ENCODE measurements at regions not wholly inside any gene's neighbourhood (a gene's known extent, or its start where the extent isn't known, plus 50 kb on each side); places are given as distances from the start of the nearest gene placed in this dataset.

GRCh38 chr14:40616579-40616978, 990.1 kb upstream of the LRFN5 start:
- no peak for DNase-seq (ENCODE audit: low spot score)
- TF ChIP-seq DNMT3B (CRISPR knock-in tag; conservative IDR thresholded peaks at IDR 0.05) (no peak), ATF1 (CRISPR knock-in tag; IDR thresholded peaks at IDR 0.05) (no peak), EEA1 (CRISPR knock-in tag; IDR thresholded peaks at IDR 0.05; ENCODE audit: borderline replicate concordance) (no peak), ELK4 (CRISPR knock-in tag; IDR thresholded peaks at IDR 0.05; ENCODE audit: borderline replicate concordance) (no peak), YEATS2 (CRISPR knock-in tag; IDR thresholded peaks at IDR 0.05; ENCODE audit: borderline replicate concordance) (no peak), GATAD2A (CRISPR knock-in tag; IDR thresholded peaks at IDR 0.05) (no peak), GABPB1 (CRISPR knock-in tag; IDR thresholded peaks at IDR 0.05) (no peak), TERF1 (CRISPR knock-in tag; IDR thresholded peaks at IDR 0.05) (no peak), MBD4 (IDR thresholded peaks at IDR 0.05; ENCODE audit: borderline replicate concordance, low read length) (no peak), ZUFSP (CRISPR knock-in tag; IDR thresholded peaks at IDR 0.05; ENCODE audit: borderline replicate concordance) (no peak), SP4 (CRISPR knock-in tag; IDR thresholded peaks at IDR 0.05) (no peak), MEIS1 (CRISPR knock-in tag; IDR thresholded peaks at IDR 0.05; ENCODE audit: borderline replicate concordance) (no peak), STAT5B (CRISPR knock-in tag; IDR thresholded peaks at IDR 0.05) (no peak), SNAPC2 (CRISPR knock-in tag; IDR thresholded peaks at IDR 0.05) (no peak), HDAC1 (CRISPR knock-in tag; IDR thresholded peaks at IDR 0.05) (no peak), ZNF431 (CRISPR knock-in tag; IDR thresholded peaks at IDR 0.05; ENCODE audit: borderline replicate concordance, low read depth) (no peak), EED (CRISPR knock-in tag; IDR thresholded peaks at IDR 0.05) (no peak)
- TF ChIP-seq, protein P1, sequence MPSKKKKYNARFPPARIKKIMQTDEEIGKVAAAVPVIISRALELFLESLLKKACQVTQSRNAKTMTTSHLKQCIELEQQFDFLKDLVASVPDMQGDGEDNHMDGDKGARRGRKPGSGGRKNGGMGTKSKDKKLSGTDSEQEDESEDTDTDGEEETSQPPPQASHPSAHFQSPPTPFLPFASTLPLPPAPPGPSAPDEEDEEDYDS (CRISPR knock-in tag; IDR thresholded peaks at IDR 0.05): no peak
- TF ChIP-seq, protein P2, sequence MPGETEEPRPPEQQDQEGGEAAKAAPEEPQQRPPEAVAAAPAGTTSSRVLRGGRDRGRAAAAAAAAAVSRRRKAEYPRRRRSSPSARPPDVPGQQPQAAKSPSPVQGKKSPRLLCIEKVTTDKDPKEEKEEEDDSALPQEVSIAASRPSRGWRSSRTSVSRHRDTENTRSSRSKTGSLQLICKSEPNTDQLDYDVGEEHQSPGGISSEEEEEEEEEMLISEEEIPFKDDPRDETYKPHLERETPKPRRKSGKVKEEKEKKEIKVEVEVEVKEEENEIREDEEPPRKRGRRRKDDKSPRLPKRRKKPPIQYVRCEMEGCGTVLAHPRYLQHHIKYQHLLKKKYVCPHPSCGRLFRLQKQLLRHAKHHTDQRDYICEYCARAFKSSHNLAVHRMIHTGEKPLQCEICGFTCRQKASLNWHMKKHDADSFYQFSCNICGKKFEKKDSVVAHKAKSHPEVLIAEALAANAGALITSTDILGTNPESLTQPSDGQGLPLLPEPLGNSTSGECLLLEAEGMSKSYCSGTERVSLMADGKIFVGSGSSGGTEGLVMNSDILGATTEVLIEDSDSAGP (CRISPR knock-in tag; IDR thresholded peaks at IDR 0.05; ENCODE audit: borderline replicate concordance): no peak
- Histone ChIP-seq H3K27me3 (ENCODE audit: control insufficient read depth in 1 of 2, insufficient read depth in 2 of 2, low read length in 2 of 2) (no peaks in the 10 kb centered on the region), H2AFZ (ENCODE audit: low read length) (no peak overlapping the region), H3K36me3 (replicated peaks in 1 of 2; ENCODE audit: control insufficient read depth in 1 of 2, insufficient read depth in 2 of 2, low read length in 2 of 2) (no peaks in the 10 kb centered on the region), H3K9ac (ENCODE audit: insufficient read depth, low read depth, low read length) (no peak overlapping the region), H3K9me3 (ENCODE audit: low read length) (peaks cover 89% of the 10 kb centered on the region), H3K4me2 (ENCODE audit: low read depth, low read length) (no peak overlapping the region), H4K20me1 (ENCODE audit: insufficient read depth, low read length) (no peaks in the 10 kb centered on the region), H3K4me3 (replicated peaks in 1 of 3; ENCODE audit: insufficient read depth in 1 of 3, low read depth in 2 of 3, low read length in 3 of 3) (no peak overlapping the region), H3K79me2 (ENCODE audit: insufficient read depth, low read length) (no peaks in the 10 kb centered on the region), H3K4me1 (ENCODE audit: insufficient read depth, low read length) (no peaks in the 10 kb centered on the region), H3K27ac (ENCODE audit: extremely low read length, insufficient read depth, low read length) (no peak overlapping the region)
- 5% methylated on average over 3 of the region's 3 CpGs for WGBS (ENCODE audit: low lambda C conversion rate)
- in situ Hi-C loops (cut with HindIII; ENCODE audit: extremely low pct_ligation_motif_present, low pct_unique_long_range_greater_than_20kb): no loop called here
- intact Hi-C loops (cut with micrococcal nuclease; ENCODE audit: unreplicated experiment): no loop called here
- POLR2A ChIA-PET: no interaction called here
- BruUV-seq (replicated peaks): no TSS peak
- FAIRE-seq: no peak
- CTCF ChIA-PET (ENCODE audit: low intra/inter-chr PET ratio, low total read pairs): no interaction called here
- ATAC-seq: no peak

Data from HepG2 (cell line).